Fibroblast of the conjunctiva (primary cell): ENCODE measurements at regions not wholly inside any gene's neighbourhood (a gene's known extent, or its start where the extent isn't known, plus 50 kb on each side); places are given as distances from the start of the nearest gene placed in this dataset.
"Not testable (repeated sequence)": the region's sequence is repeated elsewhere in the genome, so short reads cannot be mapped to it uniquely, and the experiment has no call there.

Experiments used
- DNase-seq: peaks from one replicate; pipeline ENCODE4 v3.0.0-alpha.2; 2010; ENCODE audit warnings: low read depth

DNA sequence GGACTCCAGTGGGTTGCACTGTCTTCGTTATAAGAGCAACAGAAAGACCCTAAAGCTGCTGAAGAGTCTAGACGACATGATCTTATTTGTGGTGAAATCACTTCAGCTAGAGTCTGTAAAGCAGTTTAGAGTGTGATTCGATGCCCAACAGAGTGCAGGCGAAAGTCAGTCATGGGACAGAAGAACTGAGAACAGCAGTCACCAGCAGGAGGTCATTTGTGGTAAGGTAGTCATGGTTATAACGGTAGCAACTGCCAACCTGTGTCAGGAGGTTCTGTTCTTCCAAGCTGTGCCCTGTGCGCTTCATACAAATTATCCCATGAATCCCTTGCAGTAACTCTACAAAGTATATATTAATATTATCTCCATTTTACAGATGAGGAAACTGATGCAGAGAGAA, 954.1 kb downstream of the AACS start:
- DNase-seq: no peak

- no peak for DNase-seq
Measured at GRCh38 chr12:126021675-126022074, 956.4 kb downstream of the AACS start.

DNA sequence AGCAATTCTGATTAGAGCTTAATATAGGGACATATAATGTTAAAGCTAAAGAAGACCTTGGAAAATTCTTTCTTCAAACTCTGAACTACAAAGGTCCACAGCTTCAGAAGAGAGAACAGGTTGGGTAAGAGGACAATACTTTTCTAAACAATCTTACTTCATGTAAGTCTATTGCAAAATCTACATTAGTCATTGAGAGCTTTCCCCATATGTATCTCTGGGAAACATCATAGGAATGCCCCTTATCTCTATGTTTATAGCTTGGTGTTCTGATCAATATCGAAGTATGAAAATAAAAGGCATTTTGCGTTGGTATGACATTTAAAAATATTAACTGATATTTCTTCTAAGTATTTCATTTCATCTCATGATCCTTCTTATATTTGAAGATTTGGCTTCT, 962.6 kb downstream of the AACS start:
- no peak for DNase-seq

DNA sequence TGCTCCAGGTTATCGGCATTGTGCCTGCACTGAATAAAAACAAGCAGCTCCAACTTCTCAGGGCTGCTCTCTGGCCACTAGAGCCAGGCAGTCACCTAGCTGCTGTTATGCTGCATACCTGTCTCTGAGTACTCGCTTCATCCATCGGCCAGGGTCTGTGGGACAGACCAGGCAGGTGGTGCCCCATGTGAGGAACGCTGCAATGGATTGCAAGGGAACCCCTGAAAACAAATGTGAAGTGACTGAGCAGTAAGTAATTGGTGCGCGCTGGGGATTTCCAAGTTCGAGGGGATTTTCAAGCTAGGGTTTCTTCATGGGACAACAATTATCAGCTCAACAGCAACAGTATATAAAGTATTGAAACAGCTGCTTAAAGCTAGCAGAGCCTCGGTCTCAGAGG, 965.3 kb downstream of the AACS start:
- no peak for DNase-seq

- no peak for DNase-seq
Measured at GRCh38 chr12:126033751-126034150, 968.5 kb downstream of the AACS start.

- no peak for DNase-seq
Measured at GRCh38 chr12:126036348-126036747, 971.1 kb downstream of the AACS start.

GRCh38 chr12:126038434-126038833, 973.2 kb downstream of the AACS start:
- no peak for DNase-seq

DNA sequence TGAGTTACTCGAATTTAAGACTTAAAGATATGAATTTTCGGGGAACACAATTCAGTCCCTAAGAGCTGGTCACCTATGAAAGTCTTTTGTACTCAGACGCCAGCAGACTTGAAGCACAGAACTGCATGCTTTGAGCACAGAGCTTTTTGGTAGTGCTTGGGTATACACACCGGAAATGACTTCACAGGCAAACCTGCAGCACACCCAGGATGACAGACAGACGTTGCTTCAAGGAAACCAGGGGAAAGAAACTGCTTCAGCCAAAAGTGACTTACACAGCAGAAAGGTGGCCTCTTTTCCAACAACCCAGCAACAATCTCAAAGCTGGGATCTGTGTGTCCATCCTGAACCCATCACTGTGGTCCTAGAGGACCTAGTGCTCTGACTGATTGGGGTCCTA, 975.1 kb downstream of the AACS start:
- no peak for DNase-seq

- no peak for DNase-seq
Measured at GRCh38 chr12:126042286-126042685, 977.1 kb downstream of the AACS start.

DNA sequence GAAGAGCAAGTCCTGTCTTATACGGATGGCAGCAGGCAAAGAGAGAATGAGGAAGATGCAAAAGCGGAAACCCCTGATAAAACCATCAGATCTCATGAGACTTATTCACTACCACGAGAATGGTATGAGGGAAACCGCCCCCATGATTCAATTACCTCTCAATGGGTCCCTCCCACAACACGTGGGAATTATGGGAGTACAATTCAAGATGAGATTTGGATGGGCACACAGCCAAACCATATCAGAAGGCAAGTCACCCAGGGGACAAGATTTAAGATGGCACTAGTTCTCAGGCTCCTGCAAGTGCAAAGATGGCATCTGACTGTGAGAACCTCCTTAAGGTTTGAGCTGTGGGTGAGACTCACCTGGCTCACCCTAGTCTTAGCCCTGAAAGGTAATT, 984.3 kb downstream of the AACS start:
- DNase-seq: not testable (repeated sequence)

- DNase-seq: no peak
Measured at GRCh38 chr12:126051611-126052107, 986.4 kb downstream of the AACS start.

- no peak for DNase-seq
Measured at GRCh38 chr12:126055521-126055920, 990.3 kb downstream of the AACS start.

DNA sequence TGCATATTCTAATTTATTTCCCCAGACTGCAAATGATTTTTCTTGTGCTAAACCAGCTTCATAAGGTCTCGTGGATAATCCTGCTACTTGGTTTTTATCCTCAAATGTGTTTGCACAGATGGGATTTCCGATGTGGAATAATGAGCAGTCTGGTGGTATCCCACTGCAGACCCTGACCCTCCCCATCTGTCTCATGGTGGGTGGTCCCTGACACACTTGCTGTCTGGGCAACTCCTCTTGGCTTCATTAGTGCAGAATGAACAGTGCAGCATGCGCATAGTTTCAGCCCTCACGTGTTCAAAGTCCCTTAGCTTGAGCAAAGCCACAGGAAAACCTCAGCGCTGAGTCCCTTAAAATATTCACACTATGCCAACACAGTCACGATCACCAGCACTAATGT, 996.5 kb downstream of the AACS start:
- DNase-seq: no peak

- DNase-seq: no peak
Measured at GRCh38 chr12:126064028-126064427, 998.8 kb downstream of the AACS start.

- DNase-seq: no peak
Measured at GRCh38 chr12:126067626-126068329, 1002.5 kb downstream of the AACS start.

DNA sequence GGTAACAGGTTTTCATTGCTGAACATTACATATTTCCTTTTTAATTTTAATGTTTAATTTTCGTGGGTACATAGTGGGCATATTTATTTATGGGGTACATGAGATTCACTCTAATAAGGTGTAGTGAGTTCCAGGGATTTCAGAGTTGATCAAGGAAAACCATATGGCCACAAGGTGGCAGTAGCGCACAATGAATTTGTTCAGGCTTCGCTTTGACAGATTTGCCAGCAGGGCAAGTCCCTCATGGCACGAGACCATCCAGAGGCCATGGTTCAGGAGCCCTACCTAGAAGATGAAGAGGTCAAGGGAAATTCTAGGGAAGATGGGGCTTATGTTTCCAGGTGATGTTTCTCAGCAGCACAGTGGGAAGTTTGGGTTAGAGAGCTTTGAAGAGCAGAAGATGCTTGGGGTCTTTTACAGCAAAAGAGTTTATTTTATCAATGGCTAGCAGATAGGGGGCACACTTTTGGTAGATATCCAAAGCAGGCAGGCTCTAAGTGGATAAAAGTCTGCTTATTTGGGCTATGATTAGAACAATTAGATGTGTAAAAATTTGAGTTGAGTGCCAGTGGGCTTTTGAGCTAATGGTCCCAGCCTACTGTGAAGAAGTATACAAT, 1004.4 kb downstream of the AACS start:
- peak; percentile 8 for DNase-seq

DNA sequence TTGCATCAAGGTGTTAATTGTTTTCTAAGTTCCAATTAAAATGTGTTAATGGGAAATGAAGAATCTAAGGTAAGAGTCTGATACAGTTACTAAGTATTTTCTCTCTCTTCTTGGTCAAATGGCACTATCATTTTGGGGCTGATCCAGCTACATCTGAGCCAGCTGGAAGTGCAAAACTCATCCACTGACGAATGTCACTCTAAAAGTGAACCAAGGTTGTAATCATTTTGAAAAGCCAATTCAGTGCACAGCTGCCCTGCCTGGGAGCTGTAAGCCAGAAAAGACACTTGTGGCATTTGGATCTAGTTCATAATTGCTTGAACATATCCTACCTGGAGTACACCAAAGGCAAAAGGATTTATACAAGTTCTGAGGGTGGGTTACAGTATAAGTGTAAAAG, 1011.3 kb downstream of the AACS start:
- no peak for DNase-seq

- DNase-seq: no peak
Measured at GRCh38 chr12:126083926-126084325, 1018.7 kb downstream of the AACS start.

DNA sequence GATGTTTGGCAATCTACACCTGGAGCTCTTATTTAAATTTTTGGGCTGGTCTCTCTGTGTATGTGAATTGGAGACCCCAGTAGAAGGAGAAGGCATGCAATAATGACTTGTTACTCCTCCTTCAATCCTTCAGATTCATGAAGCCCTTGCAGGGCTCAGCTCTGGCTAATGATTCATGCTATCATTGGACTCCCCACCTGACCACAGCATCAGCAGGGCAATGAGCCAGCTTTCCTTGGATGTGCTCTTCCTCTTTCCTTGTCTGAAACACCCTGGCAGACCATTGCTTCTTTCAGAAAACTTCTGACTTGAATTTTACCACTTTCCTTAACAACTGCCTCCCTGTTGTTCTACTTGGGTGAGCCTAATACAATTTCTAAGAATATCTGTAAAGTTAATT, 1019.2 kb downstream of the AACS start:
- DNase-seq: no peak

DNA sequence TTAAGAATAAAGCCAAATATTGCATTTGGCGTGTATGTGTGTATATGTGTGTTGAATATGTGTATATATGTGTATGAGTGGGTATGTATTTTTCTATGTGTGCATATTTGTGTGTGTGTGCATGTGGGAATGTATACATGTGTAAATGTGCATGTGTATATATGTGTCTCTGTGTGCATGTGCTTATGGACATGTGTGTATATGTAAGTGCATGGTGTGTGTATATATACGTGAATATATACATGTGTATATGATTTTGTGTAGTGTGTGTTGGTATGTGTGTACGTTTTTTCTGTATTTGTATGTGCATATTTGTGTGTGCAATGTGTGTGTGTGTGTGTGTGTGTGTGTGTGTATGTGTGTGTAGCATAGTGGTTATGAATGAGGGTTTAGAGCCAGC, 1021.0 kb downstream of the AACS start:
- no peak for DNase-seq

DNA sequence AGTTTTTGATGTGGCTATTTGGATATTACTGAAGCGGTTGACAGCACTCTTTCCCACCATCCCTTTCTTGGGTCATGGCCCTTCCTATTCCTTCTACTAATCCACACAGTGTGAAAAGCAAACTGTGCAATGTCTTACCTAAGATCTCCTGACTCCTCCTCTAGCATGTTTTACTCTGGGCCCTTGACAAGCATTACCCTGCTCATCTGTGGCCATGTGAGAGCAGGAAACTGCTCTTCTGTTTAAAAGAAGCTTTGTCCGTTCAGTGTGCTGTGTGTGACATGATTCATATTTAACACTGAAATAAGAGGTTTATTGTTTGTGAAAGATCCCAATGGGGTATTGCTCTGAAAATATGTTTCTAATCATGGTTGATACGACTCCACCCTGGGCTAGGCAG, 1022.5 kb downstream of the AACS start:
- no peak for DNase-seq

DNA sequence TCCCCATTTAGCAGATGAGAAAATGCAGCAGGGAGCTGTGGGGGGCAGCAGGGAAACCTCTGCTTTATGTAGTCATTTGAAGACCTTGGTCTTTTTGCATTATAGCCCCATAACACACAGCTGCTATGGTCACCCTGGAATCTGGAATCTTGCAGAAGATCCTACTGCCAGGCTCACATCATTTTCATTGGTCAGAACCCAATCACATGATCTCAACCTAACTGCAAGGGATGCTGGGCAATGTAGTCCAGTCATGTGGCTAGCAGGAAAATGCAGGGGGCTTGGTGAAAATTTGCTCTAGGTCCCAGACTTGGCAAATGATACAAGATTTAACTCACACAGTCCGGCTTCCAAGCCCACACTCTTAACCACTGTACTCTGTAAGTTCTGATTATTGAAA, 1028.7 kb downstream of the AACS start:
- DNase-seq: no peak

DNA sequence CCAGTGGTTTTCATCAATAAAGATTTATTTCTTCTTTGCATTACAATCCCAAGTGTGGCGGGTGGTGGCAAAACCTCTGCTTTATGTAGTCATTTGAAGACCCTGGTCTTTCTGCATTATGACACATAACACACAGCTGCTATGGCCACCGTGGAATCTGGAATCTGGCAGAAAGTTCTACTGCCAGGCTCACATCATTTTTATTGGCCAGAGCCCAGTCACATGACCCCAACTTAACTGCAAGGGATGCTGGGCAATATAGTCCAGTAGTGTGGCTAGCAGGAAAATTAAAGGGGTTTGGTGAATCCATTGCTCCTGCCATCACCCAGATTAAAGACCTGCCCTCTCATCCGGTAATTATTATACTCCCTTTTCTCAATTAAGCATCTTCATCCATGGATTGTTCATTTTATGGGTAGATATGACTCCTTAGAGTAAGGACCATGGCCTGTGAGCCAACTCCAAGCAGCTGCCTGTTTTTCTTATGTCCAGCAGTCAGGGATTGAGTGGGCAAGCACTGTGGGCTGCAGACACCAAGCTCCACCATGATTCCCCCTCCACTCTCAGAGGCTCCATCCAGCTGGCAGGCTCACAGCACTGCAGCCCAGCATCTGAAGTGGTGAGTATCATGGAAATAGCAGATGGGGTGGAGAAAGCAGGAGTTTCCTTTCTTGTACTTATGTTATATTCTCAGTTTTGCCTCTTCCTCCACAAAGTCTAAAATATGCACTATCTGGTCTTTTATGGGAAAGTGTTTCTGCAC, 1030.7 kb downstream of the AACS start:
- DNase-seq: no peak
